ENCODE measurements at regions not wholly inside any gene's neighbourhood (a gene's known extent, or its start where the extent isn't known, plus 50 kb on each side); places are given as distances from the start of the nearest gene placed in this dataset.

DNA sequence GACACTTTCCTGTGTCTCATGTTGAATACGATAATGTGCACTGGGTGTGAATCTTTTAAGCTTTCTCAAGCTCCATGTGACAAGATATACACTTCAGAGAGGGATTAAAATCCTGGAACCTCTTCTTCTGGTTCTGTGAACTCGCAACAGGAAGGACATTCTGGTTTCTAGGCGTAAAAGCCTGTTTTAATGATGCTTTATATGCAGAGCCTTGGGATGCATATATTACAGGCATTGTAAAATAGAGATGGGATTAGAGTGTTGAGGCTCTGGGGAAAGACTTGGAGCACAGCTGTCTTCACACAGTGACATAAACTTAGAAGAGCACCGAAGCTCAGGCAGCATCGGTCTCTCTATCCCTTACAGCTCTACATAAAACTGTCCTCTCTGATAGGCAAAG lies 107.7 kb upstream of the SV2C start:
- no peak overlapping the region for H3K27ac Mint-ChIP-seq
- DNase-seq, result no peak
- CTCF ChIA-PET, result no interaction called here
- H3K36me3 Mint-ChIP-seq, result no peaks in the 10 kb centered on the region
- ATAC-seq, result no peak
- H3K9me3 Mint-ChIP-seq (ENCODE audit: low read depth), result no peaks in the 10 kb centered on the region
- H3K4me1 Mint-ChIP-seq, result no peaks in the 10 kb centered on the region
- no peak overlapping the region for H3K4me3 Mint-ChIP-seq
- H3K27me3 Mint-ChIP-seq, result peaks cover 13% of the 10 kb centered on the region

DNA sequence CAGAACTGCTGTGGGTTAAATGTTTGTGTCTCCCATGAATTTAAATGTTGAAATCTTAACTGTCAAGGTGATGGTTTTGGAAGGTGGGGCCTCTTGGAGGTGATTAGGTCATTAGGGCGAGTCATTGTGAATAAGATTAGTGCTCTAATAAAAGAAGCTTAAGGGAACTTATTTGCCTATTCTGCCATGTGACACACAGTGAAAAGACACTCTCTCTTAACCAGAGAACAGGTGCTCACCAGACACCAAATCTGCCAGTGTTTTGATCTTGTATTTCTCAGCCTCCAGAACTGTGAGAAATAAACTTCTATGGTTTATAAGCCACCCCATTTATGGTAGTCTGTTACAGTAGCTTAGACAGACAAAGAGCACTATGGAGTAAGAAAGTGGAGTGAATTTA lies 117.9 kb upstream of the SV2C start:
- peaks cover 2% of the 10 kb centered on the region for H3K36me3 Mint-ChIP-seq
- H3K4me3 Mint-ChIP-seq, result no peak overlapping the region
- DNase-seq (no peak), ATAC-seq (no peak)
- peaks cover 15% of the 10 kb centered on the region for H3K27me3 Mint-ChIP-seq
- CTCF ChIA-PET, result no interaction called here
- H3K4me1 Mint-ChIP-seq, result no peaks in the 10 kb centered on the region
- H3K9me3 Mint-ChIP-seq (ENCODE audit: low read depth), result peaks cover 8% of the 10 kb centered on the region
- no peak overlapping the region for H3K27ac Mint-ChIP-seq

DNA sequence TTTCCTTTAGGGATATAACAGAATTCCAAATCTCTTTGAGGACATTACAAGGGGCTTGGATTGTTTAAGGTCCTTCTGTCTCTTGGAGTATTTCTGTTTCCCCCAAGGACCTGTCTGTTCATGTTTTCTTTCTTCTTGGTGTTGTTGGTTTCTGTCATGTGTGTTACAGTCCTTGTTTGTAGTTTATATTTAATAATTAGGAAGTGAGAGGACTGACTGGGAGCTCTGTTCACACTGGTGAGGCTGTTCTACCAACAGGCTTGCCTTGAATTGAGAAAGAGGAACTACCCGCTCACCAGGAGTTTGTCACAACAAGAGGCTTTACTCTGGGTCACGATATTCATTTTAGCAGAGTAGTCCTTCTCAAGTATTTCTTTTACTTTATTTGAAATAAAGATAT lies 119.2 kb upstream of the SV2C start:
- DNase-seq (no peak), ATAC-seq (no peak)
- Mint-ChIP-seq H3K9me3 (ENCODE audit: low read depth) (peaks cover 4% of the 10 kb centered on the region), H3K27me3 (peaks cover 21% of the 10 kb centered on the region), H3K36me3 (peaks cover 2% of the 10 kb centered on the region), H3K4me3 (no peak overlapping the region), H3K4me1 (no peaks in the 10 kb centered on the region), H3K27ac (no peak overlapping the region)
- CTCF ChIA-PET, result no interaction called here

DNA sequence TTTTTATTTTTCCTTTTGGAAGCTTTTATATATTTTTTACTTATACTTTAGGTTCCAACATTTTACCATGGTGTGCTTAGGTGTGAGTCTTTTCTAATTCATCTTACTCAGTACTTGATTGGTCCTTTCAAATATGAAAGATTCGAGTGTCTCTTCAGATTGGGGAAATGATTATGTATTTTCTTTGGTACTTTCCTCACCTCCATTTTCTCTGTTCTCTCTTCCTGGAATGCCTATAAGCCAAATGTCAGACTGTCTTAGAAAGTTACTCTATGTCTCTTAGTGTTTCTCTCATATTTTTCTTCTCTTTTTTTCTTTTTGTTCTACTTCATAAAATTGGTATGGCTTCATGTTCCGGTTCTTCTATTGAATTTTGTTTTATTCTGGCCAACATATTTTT lies 119.6 kb upstream of the SV2C start:
- CTCF ChIA-PET, result no interaction called here
- Mint-ChIP-seq H3K4me3 (no peak overlapping the region), H3K4me1 (no peaks in the 10 kb centered on the region), H3K27me3 (peaks cover 22% of the 10 kb centered on the region), H3K36me3 (peaks cover 2% of the 10 kb centered on the region), H3K27ac (no peak overlapping the region), H3K9me3 (ENCODE audit: low read depth) (peaks cover 2% of the 10 kb centered on the region)
- DNase-seq, result no peak
- ATAC-seq, result no peak

DNA sequence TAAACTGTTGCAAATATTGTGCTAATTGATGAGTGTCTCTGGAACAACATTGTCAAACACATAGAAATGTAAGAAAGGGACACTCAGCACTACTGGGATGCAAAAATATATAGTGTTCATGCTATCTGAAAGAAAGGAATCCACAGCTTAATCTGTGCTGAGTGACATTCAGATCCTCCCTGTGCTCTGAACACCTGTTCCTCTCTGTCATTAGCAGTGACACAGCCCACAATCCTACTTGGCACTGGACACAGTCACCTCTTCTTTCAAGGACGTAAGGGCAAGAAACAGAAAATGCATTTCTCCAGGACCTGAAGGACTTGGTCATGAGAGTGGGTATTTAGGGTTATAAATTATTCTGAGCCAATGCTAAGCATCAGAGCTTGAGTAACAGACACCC lies 121.4 kb upstream of the SV2C start:
- H3K4me3 Mint-ChIP-seq, result no peak overlapping the region
- H3K9me3 Mint-ChIP-seq (ENCODE audit: low read depth), result no peaks in the 10 kb centered on the region
- ATAC-seq (no peak), DNase-seq (no peak)
- CTCF ChIA-PET, result no interaction called here
- H3K36me3 Mint-ChIP-seq, result no peaks in the 10 kb centered on the region
- H3K27ac Mint-ChIP-seq, result no peak overlapping the region
- H3K4me1 Mint-ChIP-seq, result no peaks in the 10 kb centered on the region
- peaks cover 22% of the 10 kb centered on the region for H3K27me3 Mint-ChIP-seq

DNA sequence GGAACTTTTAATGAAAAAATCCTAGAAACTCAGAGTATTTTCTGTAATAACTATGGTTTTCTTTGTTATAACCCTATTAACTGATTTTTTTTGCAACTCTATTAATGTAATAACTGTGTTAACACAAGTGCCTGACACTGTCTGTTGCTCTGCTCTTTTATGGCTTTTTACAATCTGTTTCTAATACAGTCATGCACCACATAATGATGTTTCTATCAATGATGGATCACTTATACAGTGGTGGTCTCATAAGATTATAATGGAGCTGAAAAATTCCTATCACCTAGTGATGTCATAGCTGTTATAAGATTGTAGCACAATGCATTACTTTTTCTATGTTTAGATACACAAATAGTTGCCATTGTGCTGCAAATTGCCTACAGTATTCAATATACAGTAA lies 123.1 kb upstream of the SV2C start:
- Mint-ChIP-seq H3K4me1 (no peaks in the 10 kb centered on the region), H3K27ac (no peak overlapping the region), H3K9me3 (ENCODE audit: low read depth) (no peaks in the 10 kb centered on the region), H3K36me3 (no peaks in the 10 kb centered on the region), H3K4me3 (no peak overlapping the region), H3K27me3 (peaks cover 22% of the 10 kb centered on the region)
- CTCF ChIA-PET, result no interaction called here
- ATAC-seq (no peak), DNase-seq (no peak)

DNA sequence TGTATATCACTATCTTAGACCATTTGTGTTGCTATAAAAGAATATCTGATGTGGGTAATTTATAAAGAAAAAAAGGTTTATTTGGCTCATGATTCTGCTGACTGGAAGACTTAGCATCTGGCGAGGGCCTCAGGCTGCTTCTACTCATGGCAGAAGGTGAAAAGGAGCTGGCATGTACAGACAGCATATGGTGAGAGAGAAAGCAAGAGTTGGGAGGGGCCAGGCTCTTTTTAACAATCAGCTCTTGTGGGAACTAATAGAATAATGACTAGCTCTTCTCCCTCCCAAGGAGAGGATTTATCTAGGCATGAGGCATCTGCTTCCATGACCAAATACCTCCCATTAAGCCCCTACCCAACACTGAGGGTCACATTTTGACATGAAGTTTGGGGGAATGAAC lies 130.2 kb upstream of the SV2C start:
- Mint-ChIP-seq H3K27me3 (peaks cover 3% of the 10 kb centered on the region), H3K4me3 (no peak overlapping the region), H3K27ac (no peak overlapping the region), H3K9me3 (ENCODE audit: low read depth) (no peaks in the 10 kb centered on the region), H3K4me1 (no peaks in the 10 kb centered on the region), H3K36me3 (no peaks in the 10 kb centered on the region)
- CTCF ChIA-PET, result no interaction called here
- no peak for DNase-seq
- no peak for ATAC-seq

DNA sequence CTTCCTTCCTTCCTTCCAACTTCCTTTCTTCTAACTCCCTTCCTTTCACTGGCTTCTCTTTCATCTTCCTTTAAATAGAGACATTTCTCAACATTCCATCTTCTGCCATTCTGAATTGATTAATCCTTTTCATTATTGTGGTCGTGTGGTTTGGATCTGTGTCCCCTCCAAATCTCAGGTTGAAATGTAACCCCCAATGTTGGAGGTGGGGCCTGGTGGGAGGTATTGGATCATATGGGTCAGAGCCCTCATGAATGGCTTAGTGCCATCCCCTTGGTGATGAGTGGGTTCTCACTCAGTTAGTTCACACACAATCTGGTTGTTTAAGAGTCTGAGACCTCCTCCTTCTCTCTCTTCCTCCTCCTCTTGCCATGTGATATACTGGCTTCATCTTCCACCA lies 130.9 kb upstream of the SV2C start:
- DNase-seq (no peak), ATAC-seq (no peak)
- Mint-ChIP-seq H3K4me1 (no peaks in the 10 kb centered on the region), H3K9me3 (ENCODE audit: low read depth) (no peaks in the 10 kb centered on the region), H3K36me3 (no peaks in the 10 kb centered on the region), H3K4me3 (no peak overlapping the region), H3K27ac (no peak overlapping the region), H3K27me3 (peaks cover 3% of the 10 kb centered on the region)
- CTCF ChIA-PET, result no interaction called here

DNA sequence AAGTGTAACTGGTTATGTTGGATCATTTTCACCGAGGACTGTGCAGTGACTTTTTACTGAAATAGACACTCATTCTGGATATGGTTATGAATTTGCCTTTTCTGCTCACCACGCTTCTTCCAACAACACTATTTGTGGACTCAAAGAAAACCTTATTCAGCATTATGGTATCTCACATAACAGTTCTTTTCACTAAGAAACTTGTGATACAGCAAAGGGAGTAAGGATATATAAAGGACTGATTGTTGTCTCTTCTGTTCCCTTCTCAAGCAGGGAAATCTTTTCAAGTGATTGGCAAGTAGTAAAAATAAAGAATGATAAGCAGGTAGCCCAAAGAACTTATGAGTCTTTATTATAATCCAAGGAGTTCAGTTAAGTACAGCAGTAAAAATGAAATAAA lies 131.5 kb upstream of the SV2C start:
- Mint-ChIP-seq H3K36me3 (no peaks in the 10 kb centered on the region), H3K27me3 (peaks cover 3% of the 10 kb centered on the region), H3K4me1 (no peaks in the 10 kb centered on the region), H3K27ac (no peak overlapping the region), H3K4me3 (no peak overlapping the region), H3K9me3 (ENCODE audit: low read depth) (no peaks in the 10 kb centered on the region)
- DNase-seq (no peak), ATAC-seq (no peak)
- CTCF ChIA-PET, result no interaction called here

DNA sequence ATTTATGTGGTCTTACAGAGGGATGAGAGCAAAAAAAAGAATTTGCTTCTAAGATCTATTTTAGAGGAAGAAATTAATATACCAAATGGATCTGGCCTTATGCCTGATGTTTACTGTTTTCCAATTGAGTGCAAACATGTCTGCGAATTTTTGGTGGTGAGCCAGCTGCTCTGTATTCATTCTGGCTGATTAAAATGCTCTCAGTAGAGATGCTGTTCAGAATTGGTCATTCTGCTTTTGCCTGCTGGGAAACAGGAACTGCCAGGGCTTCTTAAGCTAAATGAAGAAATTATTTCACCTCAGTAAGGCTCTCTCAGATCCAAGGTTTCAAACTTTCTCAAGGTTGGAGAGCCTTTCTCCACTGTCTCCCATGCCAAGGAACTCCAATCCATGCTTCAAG lies 132.0 kb upstream of the SV2C start:
- Mint-ChIP-seq H3K9me3 (ENCODE audit: low read depth) (no peaks in the 10 kb centered on the region), H3K4me3 (no peak overlapping the region)

DNA sequence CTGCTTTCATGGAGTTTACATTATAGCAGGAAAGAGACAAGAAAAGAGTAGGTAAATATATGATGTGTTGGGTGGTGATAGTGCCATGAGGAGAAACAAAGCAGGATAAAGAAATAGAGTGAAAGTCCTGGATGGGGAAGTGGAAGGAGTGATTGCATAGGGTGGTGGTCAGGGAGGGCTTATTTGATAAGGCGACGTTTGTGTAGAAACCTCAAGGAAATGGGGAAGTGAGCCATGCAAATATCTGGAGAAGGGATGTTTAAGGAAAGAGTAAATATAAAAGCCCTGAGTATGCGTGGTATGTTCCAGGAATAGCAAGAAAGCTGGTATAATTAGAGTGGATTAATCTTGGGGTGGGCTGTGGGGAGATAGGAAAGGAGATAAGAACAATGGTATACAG lies 134.7 kb upstream of the SV2C start:
- Mint-ChIP-seq H3K36me3 (no peaks in the 10 kb centered on the region), H3K27me3 (peaks cover 5% of the 10 kb centered on the region), H3K27ac (no peak overlapping the region), H3K4me3 (no peak overlapping the region), H3K9me3 (ENCODE audit: low read depth) (no peaks in the 10 kb centered on the region), H3K4me1 (no peaks in the 10 kb centered on the region)
- ATAC-seq (no peak), DNase-seq (no peak)
- CTCF ChIA-PET, result no interaction called here

More for the DNA sequence above, 132.0 kb upstream of the SV2C start:
- ATAC-seq (no peak), DNase-seq (no peak)
- Mint-ChIP-seq H3K27ac (no peak overlapping the region), H3K4me1 (no peaks in the 10 kb centered on the region), H3K27me3 (peaks cover 5% of the 10 kb centered on the region), H3K36me3 (no peaks in the 10 kb centered on the region)
- CTCF ChIA-PET, result no interaction called here

DNA sequence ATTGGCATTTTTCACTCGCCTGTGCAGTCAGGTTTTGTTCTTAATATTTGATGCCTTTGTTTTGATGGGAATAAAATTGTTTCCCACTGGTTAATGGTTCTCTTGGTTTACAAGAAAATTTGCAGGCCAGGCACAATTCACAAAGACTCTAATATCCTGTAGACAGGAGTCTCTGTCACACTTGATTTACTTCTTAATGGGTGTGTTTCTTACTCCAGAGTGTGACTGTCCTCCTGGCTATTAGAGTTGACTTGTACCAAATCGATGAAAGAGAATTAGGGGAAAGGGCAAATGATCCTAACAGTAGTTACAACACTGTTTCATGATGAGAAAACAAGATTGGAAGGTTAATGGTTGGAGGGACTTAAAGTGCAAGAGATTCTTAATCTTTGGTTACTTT lies 142.8 kb upstream of the SV2C start:
- peaks cover 5% of the 10 kb centered on the region for H3K27me3 Mint-ChIP-seq
- H3K4me1 Mint-ChIP-seq, result no peaks in the 10 kb centered on the region
- no peaks in the 10 kb centered on the region for H3K9me3 Mint-ChIP-seq (ENCODE audit: low read depth)
- ATAC-seq (no peak), DNase-seq (no peak)
- CTCF ChIA-PET, result no interaction called here
- no peaks in the 10 kb centered on the region for H3K36me3 Mint-ChIP-seq
- H3K27ac Mint-ChIP-seq, result no peak overlapping the region
- H3K4me3 Mint-ChIP-seq, result no peak overlapping the region

DNA sequence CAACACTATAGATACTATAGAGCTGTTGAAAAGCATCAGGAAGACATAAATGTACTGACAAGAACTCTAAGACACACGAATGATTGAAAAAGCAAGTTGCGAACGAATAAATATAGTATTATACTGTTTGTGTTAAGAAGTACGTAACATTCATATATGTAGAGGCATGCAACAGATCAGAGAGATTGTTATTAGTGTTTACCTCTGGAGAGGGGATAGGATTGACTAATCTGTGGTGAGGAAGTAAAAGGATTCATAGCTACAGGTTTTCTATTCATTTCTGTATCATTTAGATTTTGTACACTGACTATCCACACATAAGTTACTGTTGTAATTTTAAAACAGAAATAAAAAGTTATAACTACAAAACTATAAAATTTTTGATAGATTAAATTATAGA lies 147.6 kb upstream of the SV2C start:
- ATAC-seq (no peak), DNase-seq (no peak)
- peaks cover 13% of the 10 kb centered on the region for H3K27me3 Mint-ChIP-seq
- H3K4me1 Mint-ChIP-seq, result no peaks in the 10 kb centered on the region
- no peak overlapping the region for H3K4me3 Mint-ChIP-seq
- H3K9me3 Mint-ChIP-seq (ENCODE audit: low read depth), result no peaks in the 10 kb centered on the region
- H3K27ac Mint-ChIP-seq, result no peak overlapping the region
- H3K36me3 Mint-ChIP-seq, result no peaks in the 10 kb centered on the region
- CTCF ChIA-PET, result no interaction called here

DNA sequence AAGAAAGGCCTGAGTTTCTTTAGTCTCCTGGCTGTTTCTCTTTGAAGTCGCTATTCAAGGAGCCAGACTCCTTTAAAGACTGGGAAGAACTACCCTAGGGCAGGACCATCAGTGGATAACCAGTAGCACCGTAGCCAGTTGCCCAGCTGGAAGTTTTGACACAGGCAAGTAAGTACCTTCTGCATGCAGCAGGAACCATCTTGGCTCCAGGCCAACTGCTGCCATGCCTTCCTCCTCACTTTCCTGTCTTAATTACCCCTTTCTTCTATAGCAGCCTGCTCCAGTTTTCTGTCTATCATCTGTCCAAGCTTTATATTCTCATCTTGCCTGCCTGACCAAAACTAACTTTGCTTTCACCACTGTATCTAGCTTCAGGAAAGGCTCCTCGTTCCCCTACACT lies 149.7 kb upstream of the SV2C start:
- H3K27ac Mint-ChIP-seq, result no peak overlapping the region
- H3K36me3 Mint-ChIP-seq, result no peaks in the 10 kb centered on the region
- H3K4me1 Mint-ChIP-seq, result no peaks in the 10 kb centered on the region
- H3K4me3 Mint-ChIP-seq, result no peak overlapping the region
- ATAC-seq, result no peak
- H3K9me3 Mint-ChIP-seq (ENCODE audit: low read depth), result no peaks in the 10 kb centered on the region
- H3K27me3 Mint-ChIP-seq, result peaks cover 19% of the 10 kb centered on the region
- CTCF ChIA-PET, result no interaction called here
- DNase-seq, result no peak

DNA sequence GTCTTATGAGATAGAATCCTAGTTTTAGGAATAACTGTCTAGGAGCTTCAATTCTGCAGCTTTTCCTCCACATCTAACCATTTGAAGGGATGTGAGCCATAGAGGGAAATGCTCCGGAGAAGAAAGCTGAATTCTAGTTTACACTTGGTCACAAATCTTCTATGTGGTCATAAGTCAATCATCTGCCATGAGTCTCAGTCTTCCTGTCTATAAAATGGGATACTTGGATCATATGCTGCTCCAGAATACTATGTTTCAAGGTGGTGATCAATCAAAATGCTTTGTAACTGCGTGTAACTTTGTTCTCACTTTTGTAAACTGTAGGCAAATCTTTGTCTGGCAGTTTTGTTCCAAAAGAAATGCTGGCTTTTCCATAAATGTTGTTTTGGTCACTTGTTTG lies 152.0 kb upstream of the SV2C start:
- CTCF ChIA-PET, result no interaction called here
- Mint-ChIP-seq H3K4me1 (no peaks in the 10 kb centered on the region), H3K27ac (no peak overlapping the region), H3K36me3 (no peaks in the 10 kb centered on the region), H3K9me3 (ENCODE audit: low read depth) (no peaks in the 10 kb centered on the region), H3K27me3 (peaks cover 20% of the 10 kb centered on the region), H3K4me3 (no peak overlapping the region)
- no peak for ATAC-seq
- no peak for DNase-seq
